HG03565 (cell line): ENCODE measurements at regions not wholly inside any gene's neighbourhood (a gene's known extent, or its start where the extent isn't known, plus 50 kb on each side); places are given as distances from the start of the nearest gene placed in this dataset.
"Not testable (repeated sequence)": the region's sequence is repeated elsewhere in the genome, so short reads cannot be mapped to it uniquely, and the experiment has no call there.

Experiments used
- ATAC-seq: cut with Tn5 transposase; IDR thresholded peaks from one replicate; pipeline ENCODE4 v1.9.1; 2021; ENCODE audit warnings: mild to moderate bottlenecking, moderate library complexity; ENCODE audit not compliant: unreplicated experiment

GRCh38 chrX:44785652-44786051 is 58.2 kb upstream of the DUSP21 start:
- no peak for ATAC-seq

- ATAC-seq: no peak
These were observed 59.6 kb upstream of the DUSP21 start for GRCh38 chrX:44784241-44784640.

GRCh38 chrX:44778254-44778653 is 65.6 kb upstream of the DUSP21 start:
- no peak for ATAC-seq

GRCh38 chrX:44775726-44776125 is 68.1 kb upstream of the DUSP21 start:
- ATAC-seq: no peak

GRCh38 chrX:44774066-44774465 is 69.8 kb upstream of the DUSP21 start:
- not testable (repeated sequence) for ATAC-seq

GRCh38 chrX:44770121-44770520 is 73.7 kb upstream of the DUSP21 start:
- ATAC-seq: no peak

- ATAC-seq: no peak
These were observed 76.5 kb upstream of the DUSP21 start for GRCh38 chrX:44767308-44767707.

GRCh38 chrX:44765556-44765955 is 78.3 kb upstream of the DUSP21 start:
- no peak for ATAC-seq

- ATAC-seq: no peak
These were observed 95.9 kb upstream of the DUSP21 start for GRCh38 chrX:44747969-44748368.

- no peak for ATAC-seq
These were observed 96.5 kb upstream of the DUSP21 start for GRCh38 chrX:44747317-44747716.

GRCh38 chrX:44744799-44745198 is 99.0 kb upstream of the DUSP21 start:
- ATAC-seq: no peak

- no peak for ATAC-seq
These were observed 101.2 kb upstream of the DUSP21 start for GRCh38 chrX:44742480-44743155.

GRCh38 chrX:44741859-44742258 is 102.0 kb upstream of the DUSP21 start:
- not testable (repeated sequence) for ATAC-seq

- ATAC-seq: not testable (repeated sequence)
These were observed 102.4 kb upstream of the DUSP21 start for GRCh38 chrX:44741458-44741857.

GRCh38 chrX:44735498-44735897 is 108.3 kb upstream of the DUSP21 start:
- no peak for ATAC-seq

- ATAC-seq: no peak
These were observed 109.9 kb upstream of the DUSP21 start for GRCh38 chrX:44733931-44734330.

GRCh38 chrX:44731160-44731559 is 112.7 kb upstream of the DUSP21 start:
- no peak for ATAC-seq

- ATAC-seq: no peak
These were observed 120.4 kb upstream of the DUSP21 start for GRCh38 chrX:44723426-44723825.

- no peak for ATAC-seq
These were observed 135.4 kb upstream of the DUSP21 start for GRCh38 chrX:44708470-44708869.

- ATAC-seq: no peak
These were observed 137.8 kb upstream of the DUSP21 start for GRCh38 chrX:44705817-44706551.

- ATAC-seq: no peak
These were observed 145.5 kb upstream of the DUSP21 start for GRCh38 chrX:44698357-44698756.

GRCh38 chrX:44693255-44693654 is 150.6 kb upstream of the DUSP21 start:
- ATAC-seq: no peak

- ATAC-seq: no peak
These were observed 147.5 kb upstream of the FUNDC1 start for GRCh38 chrX:44690129-44690528.
